HS-27A (cell line): ENCODE measurements at regions not wholly inside any gene's neighbourhood (a gene's known extent, or its start where the extent isn't known, plus 50 kb on each side); places are given as distances from the start of the nearest gene placed in this dataset.

Source experiments
- DNase-seq: peaks from one replicate; pipeline ENCODE4 v3.0.0-alpha.2; 2012; ENCODE audit warnings: low read depth, missing footprints

DNA sequence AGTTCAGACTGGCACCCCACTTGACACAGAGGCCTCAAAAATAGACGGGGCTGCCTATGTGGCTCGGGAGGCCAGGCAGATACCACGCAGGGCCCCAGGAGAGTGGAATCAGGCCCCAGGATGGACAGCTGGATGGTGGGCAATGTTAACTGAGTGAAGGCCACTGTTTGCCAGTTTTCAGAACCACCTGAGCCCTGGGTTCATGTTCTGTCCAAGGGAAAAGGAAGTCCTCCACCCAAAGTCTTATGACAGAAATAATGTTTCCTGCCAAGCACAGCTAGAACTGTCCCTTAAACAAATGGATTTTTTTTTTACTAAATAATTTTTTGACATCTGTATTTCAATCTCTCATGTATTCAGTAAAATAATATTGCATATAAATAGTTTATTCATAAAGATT, 228.4 kb downstream of the KLF13 start:
- no peak for DNase-seq

DNA sequence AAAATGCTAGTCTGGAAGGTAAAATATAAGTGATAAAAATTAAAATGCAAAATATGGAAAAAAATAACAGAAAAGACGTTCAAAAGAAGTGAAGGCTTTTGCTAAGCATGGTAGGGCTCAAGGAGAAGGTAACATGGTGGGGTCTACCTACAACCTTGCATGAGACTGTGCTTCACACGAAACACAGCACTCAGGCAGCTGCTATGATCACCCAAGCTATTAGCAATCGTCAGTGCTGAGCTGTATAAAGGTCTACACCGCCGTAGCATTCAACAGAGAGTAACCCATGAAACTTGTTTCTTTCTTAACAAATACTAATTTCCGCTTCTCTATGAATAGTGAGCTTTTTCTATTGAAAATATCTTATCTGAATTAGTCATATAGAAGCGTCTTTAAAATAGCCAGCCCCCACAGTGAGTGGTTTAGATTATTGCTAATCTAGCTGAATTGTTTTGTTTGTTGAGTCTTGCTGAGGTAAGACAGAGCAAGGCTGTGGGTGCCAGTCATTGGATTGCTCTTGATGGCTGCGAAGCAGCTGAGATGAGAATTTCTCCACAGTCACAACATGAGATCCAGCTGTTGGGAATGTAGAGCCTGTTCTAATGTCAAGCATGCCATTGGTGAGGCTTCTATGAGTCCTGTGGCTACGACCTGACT, 230.0 kb downstream of the KLF13 start:
- DNase-seq = no peak

DNA sequence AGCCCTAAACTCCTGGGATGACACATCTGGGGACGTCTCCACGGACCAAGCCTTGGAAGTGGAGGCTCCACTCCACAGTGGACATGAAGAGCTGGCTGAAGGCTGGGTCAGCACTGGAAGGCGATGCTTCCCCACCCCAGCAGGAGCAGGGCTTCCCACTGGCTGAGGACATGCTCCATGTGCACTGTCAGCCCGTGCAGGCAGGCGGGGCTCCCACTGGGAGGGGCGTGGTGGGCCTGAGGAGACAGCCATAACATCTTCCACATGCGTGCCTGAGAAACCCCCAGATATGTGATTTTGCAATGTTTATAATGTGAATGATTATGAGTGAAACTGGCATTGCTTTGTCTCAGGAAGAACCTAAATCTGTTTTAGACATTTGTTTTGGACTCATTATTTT, 231.3 kb downstream of the KLF13 start:
- no peak for DNase-seq

DNA sequence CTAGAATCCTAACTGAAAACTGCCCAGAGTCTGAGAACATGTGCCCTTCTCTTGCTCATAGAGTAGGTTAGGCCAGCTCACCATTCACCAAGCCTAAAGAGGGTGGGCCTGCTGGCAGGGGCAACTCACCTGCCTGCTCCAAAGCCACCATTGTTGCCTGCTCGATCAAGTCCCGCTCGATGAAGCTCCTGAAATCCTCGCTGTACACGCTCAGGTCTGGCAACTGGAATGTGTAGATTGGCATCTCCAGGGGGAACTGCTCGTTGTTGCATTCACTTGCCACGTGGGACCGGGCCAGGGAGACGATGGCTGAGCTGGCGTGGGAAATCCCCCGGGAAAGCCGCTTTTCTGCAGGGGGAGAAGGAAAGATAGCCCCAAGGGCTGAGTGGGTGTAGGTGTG, 232.2 kb downstream of the KLF13 start:
- DNase-seq = no peak

DNA sequence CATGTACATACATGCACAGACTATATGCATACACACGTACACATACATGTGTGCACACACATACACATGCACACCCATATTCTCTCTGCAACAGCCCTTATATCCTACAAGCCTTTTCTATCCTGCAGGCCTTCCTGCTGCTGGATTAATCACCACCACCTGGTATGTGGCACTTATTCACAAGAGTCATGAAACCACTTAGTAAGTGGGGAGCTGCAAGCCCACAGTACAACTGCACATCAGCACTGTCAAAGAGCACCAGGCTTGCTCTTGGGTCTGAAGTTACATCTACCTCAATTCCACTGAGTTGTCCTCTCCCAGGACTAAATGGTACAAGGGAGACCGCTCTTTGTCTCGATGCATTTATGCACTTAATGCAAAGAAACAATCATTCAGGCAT, 233.2 kb downstream of the KLF13 start:
- DNase-seq = no peak

DNA sequence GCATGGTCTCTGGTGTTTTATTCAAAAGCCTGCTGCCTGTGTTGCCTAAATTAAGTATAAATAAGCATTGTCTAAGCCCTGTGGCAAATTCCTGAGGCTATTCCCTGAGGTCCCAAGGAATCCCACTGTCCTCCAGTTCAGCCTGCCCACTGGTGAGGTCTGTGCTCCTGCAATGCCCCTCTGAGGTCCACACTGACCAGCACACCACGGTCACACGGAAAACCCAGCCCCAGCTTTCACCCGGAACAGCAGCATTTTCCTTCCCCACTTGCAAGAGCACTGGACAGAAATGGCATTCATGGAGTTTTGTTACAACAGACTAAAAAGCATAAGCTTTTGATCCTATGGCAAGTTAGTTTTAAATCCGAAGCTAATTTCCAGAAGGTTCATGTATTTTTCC, 234.0 kb downstream of the KLF13 start:
- DNase-seq = no peak

DNA sequence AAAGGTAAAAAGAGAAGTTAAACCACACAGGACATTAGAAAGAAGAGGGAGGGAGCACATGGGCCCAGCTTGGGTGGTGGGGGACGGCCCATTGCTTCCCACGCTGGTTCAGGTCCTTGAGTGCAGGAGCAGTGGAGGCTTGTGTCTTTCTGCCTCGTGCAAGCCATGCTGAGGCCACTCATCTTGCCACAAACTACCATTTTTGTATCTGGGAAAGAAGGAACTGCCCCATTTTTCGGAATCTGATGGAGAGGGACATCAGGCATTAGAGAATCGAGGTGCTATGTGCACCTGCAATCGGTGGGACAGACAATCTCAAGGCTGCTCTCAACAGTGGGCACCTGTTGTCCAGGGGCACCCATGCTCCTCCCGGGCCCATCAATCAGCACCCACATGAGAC, 234.5 kb downstream of the KLF13 start:
- DNase-seq = no peak

DNA sequence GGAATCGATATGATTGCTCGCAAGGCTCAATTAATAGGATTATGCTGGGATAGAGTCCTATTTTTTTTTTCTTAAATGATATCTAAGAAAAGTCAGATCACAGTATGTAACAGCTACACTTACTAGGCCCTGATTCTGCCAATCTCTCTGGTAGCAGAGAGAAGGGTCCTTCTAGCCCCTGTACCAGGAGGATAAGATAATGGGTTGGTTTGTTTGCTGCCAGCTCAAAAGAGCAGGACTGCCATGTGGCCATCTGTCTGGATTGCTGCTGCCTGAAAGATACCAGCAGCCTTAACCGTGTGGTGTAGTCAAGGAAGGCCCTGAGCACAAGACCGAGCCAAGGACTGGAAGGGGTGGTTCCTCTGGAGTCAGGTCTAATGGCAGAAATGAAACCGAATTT, 236.4 kb downstream of the KLF13 start:
- no peak for DNase-seq

DNA sequence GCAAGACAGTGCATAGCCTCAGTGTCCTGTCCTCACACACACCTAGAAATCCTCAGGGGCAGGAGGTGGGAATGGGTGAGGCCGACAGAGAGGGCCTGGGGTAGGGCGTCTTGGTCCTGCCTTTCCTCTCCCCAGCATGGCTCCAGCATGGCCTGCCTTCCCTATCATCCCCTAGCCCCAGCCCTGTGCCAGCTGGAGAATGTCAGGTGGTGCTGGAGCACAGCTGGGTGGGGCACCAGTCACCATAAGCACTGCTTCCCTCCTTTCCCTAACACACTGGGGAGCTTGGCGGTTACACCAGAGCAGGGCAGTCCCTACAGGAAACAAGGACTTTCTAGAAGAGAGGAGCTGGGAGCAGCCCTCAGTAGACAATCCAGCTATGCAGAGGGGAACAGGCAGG, 236.8 kb downstream of the KLF13 start:
- no peak for DNase-seq

DNA sequence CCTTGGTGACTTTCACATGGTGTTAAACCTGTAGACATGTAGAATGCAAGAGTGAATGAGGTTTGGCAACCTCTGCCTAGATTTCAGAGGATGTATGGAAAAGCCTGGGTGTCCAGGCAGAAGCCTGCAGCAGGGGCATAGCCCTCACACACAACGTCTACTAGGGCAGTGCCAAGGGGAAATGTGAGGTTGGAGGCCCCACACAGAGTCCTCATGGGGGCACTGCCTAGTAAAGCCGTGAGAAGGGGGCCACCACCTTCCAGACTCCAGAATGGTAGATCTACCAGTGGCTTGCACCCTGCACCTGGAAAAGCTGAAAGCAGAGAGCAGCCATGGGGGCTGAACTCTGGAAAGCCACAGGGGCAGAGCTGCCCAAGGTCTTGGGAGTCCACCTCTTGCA, 241.2 kb downstream of the KLF13 start:
- DNase-seq = no peak

DNA sequence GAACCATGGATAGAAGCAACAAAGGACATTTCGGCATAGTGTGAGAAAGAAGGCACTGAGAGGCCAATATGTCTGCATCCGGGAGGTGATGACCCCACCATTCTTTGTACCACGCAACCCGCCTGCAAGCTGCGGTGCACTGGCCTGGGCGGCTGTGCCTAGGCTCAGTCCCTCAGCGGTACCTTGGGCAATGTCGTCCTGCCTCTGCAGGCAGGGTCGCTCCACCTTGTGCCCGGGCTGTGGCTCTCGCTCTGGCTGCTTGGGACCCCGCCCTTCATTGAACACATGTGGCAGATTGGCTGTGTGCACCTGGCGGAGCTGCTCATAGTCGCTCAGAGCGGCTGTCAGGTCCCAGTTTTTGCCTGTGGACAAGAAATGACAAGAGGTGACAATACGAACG, 243.2 kb downstream of the KLF13 start:
- DNase-seq = no peak

DNA sequence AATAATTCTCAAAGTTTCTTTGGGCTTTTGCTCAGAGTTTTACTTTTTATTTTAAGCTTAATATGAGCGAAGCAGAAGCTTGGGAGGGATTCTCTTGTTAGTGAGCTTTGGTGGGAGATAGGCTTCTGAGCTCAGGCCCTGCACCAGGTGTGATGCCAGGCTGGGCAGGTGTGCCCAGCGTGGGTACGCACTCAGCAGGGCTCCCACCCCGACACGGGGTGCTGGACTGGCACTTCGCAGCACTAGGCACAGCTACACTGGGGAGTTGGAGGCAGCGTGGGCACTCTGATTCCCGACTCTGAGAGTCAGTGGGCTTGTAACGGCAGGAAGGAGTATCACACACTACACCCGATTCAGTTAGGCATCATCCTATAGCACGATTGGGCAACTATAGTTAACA, 244.0 kb downstream of the KLF13 start:
- no peak for DNase-seq

DNA sequence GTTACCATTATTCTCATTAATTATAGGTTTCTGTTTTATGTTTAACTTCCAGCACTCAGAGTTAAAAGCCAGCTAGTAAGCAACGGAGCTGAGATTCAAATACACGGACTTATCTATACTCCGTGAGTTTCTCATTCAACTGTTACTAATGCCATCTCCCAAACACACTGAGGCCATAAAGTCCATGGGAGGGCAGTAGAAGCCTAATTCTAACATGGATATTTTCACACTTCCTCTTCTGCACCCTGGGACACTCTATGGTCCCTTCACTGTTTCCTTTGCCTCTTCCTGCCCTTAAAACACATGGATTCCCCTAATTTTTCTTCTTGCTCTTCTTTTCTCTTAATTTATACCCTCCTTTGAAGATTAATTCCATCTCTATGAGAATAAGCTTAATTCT, 245.0 kb downstream of the KLF13 start:
- no peak for DNase-seq

DNA sequence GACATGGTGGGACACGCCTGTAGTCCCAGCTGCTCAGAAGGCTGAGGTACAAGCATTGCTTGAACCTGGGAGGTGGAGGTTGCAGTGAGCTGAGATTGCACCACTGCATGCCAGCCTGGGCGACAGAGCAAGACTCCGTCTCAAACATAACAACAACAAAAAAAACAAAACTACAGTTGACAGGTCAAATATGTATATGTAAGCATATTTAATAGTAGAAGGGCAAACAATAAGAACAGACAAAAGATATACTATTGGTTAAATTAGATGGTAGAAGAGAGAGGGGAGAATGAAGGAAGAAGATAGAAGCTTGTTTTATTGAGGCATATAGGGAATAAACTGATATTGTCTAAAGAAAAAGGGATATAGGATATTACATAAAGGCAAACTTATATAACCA, 247.1 kb downstream of the KLF13 start:
- no peak for DNase-seq

DNA sequence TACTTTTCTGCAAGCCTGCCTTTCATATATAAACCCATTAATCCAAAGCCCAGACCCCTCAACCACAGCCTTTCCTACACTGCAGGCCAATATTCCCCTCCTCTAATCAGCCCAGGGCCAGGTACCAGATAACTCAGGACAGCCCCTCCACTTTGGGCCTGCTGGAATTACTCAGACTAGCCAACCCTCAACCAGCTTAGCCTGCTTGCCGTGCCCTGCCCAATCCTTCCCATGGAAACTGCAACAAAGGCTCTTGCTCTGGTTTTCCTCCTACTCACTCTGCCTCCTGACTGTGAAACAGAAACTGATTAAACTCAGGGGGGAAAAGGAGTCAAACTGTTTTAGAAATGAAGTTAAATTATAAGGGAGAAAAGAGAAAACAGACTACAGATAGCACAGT, 248.1 kb downstream of the KLF13 start:
- no peak for DNase-seq

DNA sequence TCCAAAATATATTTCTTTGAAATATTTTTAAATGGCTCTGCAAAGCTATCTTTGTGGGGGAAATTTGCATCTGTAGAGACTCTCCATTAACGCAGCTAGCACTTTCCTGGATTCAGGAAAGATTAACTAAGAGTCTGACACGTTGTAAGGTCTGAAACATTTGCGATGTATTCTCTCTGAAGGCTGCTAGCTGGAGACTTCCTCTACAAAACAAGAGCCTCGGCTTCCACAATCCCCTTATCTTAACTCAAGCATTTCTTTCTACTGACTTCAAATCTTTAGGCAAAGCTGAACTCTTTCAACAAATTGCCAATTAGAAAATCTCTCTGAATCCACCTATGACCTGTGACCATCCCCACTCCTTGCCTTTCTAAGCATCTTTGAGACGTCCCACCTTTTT, 250.5 kb downstream of the KLF13 start:
- no peak for DNase-seq

DNA sequence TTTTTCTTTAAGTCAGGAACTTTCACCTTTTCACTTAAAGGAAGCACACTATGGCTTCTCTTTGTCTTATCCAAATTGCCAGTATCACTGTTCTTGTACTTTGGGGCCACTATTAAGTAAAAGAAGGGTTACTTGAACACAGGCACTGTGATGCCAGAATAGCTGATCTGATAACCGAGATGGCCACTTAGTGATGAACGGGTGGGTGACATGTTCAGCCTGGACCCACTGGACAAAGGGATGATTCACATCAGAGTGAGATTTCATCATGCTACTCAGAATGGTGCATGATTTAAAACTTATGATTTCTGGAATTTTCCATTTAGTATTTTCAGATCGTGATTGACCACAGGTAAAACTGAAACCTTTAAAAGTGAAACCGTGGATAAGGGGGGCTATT, 252.6 kb downstream of the KLF13 start:
- DNase-seq = no peak

DNA sequence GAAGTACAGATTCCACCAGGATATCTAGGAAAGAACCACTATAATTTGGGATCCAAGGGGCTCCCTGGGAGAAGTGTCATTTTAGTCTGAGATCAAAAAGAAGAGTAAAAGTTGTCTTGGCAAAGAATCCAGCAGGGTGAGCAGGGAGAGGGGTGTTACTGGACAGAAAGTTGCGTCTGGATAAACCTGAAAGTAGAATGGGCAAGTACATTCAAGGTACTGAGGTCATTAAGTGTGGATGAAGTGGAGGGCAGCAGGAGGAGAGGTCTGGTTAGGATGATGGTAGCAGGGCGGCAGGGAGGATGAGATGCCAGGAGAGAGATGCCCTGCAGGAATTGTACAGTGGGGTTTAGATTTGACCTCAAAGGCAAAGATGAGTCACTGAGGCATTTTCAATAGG, 253.3 kb downstream of the KLF13 start:
- no peak for DNase-seq

DNA sequence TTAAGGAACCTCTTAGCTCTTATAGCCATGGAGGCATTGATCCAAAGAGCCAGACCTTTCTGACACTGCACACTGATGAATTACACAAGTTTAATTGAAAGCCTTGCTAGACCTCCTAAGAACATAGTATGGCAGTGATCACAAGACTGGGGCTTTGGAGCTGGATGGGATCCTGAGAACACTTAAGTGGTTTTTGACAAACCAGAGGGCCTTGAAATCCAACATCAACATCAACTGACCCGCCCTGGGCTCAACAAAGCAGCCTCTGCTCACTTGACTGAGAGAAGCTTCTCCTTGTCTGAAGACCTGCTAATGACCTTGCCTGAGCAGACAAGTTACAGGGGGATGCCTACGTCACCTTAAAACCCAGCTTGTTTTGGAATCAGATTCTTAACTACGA, 257.6 kb downstream of the KLF13 start:
- no peak for DNase-seq

DNA sequence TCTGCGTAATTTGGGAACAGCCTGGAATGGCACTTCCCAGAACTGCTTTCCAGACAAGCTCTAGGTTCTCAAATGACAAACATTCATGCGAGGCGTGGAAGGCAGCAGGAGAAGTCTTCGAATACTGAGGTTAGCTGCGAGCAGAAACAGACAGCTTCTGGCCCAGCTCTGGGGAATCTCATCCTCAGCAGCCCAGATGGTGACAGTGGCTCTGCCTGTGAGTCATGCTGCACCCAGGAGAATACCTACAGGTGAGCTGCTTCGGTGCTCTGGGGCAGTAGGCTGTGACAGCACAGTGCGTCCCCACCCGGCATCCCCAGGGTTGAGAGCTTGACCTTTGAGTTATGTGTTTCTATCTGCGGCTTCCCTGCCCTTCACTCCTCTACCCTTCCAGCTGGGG, 258.6 kb downstream of the KLF13 start:
- no peak for DNase-seq

DNA sequence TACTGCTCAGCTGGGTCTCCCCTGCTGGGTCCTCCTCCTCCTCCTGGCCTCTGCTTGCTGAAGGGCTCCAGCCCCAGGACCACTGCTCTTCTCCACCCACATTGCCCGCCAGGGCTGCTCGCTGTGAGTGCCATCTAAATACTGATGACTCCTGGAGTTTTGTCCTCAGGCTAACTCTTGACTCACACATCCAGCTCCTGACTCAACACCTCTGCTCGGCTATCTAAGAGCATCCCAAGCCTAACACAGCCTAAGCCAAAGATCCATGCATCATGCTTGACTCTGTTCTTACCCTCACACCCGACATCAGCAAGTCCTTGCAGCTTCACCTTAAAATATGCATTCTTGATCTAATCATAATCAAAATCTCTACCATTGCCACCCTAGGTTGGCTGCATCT, 260.2 kb downstream of the KLF13 start:
- DNase-seq = no peak

DNA sequence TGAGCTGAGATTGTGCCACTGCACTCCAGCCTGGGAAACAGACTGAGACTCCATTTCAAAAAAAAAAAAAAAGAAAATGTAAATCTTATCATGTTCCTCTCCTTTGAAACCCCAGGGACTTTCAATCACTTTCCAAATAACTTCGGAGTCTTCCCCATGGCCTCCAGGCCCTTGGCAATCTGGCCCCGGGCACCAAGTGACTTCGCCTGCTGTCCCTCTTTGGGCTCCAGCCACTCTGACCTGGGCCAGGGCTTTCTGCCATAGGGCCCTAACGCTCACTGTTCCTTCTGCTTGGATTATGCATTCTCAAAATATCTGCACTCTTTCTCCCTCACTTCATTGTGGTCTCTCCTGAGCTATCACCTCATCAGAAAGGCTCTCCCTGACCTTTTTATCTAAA, 260.9 kb downstream of the KLF13 start:
- no peak for DNase-seq

DNA sequence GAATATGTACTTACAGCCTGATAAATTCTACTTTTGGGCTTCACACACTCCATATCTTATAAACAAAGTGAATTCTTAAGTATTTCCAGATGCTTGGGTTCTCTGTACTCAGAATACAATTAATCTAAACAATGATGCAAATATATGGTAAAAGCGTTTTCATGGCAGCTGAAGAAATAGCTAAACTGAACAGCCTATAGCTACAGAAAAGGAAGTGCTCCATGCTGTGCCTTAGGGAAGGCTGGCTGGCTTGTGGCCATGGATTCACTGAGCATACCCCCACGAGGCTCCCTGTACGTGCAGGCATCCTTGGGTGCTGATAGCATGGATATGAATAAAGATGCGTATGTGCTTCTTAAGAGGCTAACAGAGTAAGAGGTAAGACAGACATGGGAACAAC, 264.0 kb downstream of the KLF13 start:
- DNase-seq = no peak

DNA sequence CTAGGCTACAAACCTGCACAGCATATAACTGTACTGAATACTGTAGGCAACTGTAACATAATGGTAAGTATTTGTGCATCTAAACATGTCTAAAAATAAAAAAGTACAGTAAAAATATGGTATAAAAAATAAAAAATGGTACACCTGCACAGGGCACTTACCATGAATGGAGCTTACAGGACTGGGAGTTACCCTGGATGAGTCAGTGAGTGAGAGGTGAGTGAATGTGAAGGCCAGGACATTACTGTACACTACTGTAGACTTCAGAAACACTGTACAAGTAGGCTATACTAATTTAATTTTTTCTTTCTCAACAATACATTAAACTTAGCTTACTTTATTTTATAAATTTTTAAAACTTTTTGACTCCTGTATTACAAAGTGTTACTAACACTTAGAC, 265.3 kb downstream of the KLF13 start:
- no peak for DNase-seq

DNA sequence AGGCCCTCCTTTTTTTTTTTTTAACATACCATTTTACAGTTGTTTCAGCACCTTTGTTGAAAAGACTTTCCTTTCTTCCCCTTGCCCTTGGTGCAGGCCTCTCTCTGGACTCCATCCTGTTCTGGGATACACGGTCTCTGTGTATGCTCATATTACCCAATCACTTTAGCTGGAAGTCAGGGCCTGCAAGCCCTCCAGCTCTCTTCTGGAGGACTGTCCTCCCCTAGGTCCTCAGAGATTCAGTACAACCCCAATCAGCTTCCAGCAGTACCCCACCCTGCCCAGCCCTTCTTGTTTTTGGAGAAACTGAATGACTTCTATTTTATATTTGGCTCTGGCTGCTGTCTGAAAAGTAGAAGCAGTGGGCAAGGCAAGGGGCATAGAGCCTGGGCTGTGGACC, 270.8 kb downstream of the KLF13 start:
- no peak for DNase-seq
